CD4-positive, alpha-beta T cell treated with Interleukin-15 for 1 hour (primary cell): ENCODE measurements at regions not wholly inside any gene's neighbourhood (a gene's known extent, or its start where the extent isn't known, plus 50 kb on each side); places are given as distances from the start of the nearest gene placed in this dataset.

Experiments used
- DNase-seq: peaks from one replicate; pipeline ENCODE4 v3.0.0-alpha.2; 2020

DNA sequence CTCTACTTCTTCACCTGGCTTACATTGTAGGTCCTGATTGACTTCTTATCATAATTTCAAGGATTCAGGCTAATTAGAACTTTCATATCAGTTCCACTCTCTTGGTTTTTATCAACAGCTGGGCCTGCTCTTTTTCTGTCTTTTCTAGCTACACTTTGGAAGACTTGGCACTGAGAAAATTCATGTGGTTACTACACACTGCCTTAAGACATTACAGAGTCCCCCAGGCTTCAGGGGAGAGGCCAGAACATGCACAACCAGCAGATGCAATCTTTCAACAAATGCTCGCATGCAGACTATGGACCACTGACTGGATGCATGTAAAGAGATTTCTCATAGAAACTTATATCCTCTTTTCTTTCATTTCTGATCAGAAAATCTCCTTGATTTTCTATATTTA, 423.5 kb downstream of the TUSC7 start:
- no peak for DNase-seq

DNA sequence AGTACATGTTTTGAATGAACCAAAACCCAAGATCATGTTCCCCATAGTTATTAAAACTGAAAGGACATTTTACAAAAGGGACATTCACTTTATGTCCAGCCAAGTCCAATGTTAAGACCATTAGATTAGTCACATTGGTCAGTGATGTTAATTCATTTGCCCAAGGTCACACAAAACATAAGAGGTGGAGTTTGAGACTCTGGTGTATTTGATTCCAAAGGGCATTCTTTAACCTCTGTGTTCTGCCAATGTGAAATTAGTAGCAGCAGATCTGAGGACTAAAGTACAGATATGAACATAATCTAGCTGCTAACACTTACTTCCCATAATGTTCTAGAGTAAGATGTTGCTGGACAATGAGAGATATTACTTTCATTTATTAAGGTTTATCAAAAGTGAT, 425.6 kb downstream of the TUSC7 start:
- no peak for DNase-seq

GRCh38 chr3:117136003-117136402, 426.4 kb downstream of the TUSC7 start:
- no peak for DNase-seq

- no peak for DNase-seq
Observed at GRCh38 chr3:117137065-117137464, 427.5 kb downstream of the TUSC7 start.

- DNase-seq, result no peak
Observed at GRCh38 chr3:117139681-117140080, 430.1 kb downstream of the TUSC7 start.

DNA sequence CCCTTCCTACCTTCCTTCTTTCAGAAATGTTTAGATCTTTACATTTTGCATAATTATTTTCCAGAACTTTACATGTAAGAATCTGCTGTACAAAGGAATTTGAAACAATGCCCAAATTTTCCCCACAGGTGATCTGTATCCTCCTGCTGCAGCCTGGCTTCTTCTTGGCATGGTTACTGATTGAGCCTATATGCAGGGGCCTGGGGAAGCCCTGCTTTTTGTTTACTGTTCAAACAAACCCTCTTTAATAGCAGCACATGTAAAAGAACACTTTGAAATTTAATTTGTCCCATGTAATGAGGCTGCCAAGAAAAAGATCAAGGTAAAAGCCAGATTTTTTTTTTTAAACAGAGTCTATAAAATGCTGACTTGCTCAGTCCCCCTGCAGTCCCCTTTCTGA, 432.2 kb downstream of the TUSC7 start:
- DNase-seq, result no peak

GRCh38 chr3:117144853-117145252, 435.3 kb downstream of the TUSC7 start:
- no peak for DNase-seq

- DNase-seq, result no peak
Observed at GRCh38 chr3:117145677-117146076, 436.1 kb downstream of the TUSC7 start.

- DNase-seq, result no peak
Observed at GRCh38 chr3:117146571-117146970, 437.0 kb downstream of the TUSC7 start.

- DNase-seq, result no peak
Observed at GRCh38 chr3:117149584-117149983, 440.0 kb downstream of the TUSC7 start.

DNA sequence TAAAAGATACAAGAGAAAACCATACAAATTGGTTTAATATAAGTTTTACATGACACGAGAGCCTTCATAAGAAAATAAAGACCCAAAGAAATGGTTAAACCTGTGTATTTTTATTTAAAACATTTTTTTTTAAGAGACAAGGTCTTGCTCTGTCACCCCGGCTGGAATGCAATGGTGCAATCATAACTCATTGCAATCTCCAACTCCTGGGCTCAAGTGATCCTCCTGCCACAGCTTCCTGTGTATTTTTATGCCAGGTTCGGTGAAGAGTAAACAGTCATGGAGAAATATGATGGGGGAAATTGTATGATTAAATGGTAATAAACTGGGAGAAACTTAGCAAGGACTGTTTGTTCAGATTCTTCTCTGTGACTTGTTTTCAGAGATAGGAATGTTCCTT, 441.0 kb downstream of the TUSC7 start:
- DNase-seq, result no peak

DNA sequence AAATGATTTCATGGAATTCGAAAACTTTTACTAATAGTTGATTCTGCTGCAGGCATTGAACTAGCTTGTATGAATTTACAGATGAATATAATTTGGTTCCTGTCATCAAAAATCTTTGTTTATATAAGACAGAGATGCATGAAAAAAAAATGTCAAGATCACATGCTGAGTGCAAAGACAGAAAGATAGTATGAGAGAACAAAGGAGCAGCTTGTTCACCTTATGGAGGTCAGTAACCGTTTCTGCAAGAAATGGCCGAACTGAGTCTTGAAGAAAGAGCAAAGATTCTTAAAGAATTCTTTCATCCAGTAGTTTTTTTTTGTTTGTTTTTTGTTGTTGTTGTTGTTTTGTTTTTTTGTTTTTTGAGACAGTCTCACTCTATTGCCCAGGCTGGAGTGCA, 450.6 kb downstream of the TUSC7 start:
- DNase-seq, result no peak

GRCh38 chr3:117161816-117162215, 452.2 kb downstream of the TUSC7 start:
- DNase-seq, result no peak

DNA sequence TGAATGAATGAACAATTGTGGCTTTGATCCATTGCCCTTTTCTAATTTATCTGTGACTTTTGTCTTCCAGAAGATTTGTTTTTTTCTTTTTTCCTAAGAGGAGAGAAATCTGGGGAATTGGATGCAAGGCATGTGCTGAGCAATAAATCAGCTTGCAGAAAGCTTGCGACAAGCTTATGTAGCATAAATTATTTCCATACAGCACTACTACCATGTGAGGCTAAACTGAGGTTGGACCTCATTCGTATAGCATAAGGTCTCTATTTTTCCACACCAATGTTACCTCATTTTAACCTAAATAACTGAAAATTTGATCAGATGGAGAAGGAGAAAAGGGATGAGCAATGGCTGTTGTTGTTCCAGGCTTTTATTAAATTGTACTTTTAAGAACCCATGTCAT, 455.6 kb downstream of the TUSC7 start:
- DNase-seq, result no peak

DNA sequence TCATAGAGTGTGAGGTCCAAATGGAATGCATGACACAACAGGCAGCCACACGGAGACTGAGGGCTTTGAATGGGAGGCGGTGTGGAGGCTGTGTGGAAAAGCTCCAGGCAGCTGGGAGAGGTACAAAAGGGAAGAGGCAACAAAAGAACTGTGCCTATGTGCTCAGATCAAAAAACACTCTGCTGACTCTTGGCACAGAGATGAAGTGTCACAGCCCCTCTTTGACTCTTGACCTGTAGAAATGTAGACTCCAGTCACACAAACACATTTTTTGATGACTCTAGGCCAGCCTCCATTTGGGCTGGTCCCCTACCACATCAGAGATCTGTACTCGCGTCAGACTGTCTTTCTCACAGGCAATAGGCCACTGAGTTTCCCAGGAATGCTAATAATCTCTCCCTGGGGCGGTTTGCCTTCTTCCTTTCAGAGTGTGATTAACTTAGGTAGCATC, 456.0 kb downstream of the TUSC7 start:
- DNase-seq, result no peak

DNA sequence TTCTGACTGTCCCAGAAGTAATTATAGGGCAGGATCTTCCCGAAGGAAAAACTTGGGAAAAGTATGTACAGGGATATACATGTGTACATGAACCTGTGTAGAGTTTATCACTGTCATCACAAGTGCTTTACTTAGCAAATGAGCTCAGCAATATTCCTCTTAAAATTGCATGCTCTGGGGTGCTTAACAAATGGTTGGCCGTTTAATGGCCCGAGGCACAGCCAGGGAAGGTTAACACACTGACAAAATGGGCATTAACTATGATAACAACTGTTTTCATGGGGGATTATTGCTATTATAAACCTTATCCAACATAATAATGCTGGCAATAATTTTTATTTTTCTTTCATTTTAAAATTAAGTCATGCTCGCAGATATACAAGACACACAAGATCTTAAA, 459.3 kb downstream of the TUSC7 start:
- no peak for DNase-seq

GRCh38 chr3:117170094-117170493, 460.5 kb downstream of the TUSC7 start:
- DNase-seq, result no peak

DNA sequence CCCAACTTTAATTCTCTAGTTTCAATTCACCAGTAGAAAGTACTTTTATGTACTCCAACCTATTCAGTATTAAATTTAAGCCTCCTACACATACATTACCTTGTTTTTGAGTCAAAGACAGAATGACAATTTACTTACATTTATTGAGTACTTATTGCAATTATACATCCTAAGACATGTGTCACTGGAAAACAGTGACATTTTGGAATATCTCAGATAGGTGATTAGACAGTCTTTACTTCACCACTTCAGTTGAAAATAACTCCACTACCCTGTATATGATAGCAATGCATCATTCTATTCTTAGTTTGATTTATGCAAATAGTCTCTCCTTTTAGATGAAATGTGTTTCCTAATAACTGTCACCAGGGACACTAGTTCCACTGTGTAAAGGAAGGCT, 461.5 kb downstream of the TUSC7 start:
- DNase-seq, result no peak

DNA sequence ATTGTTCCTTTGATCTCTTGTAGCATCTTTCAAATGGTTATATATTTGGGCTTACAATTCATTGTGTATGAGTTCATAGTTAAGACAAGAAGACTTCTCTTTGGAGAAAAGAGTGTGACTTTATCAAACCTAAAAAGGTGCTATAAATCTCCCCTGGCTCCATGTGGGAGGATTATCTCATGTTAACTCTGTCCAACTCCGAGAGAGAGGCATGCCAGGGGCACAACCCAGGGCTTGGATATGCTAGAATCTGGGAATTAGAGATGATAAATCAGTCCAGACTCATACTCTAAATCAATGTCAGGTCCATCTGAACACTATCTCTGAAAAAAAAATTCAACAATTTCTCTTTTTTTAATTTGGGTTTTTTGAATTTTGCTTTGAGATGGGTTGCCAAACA, 462.8 kb downstream of the TUSC7 start:
- no peak for DNase-seq

GRCh38 chr3:117181222-117181621, 471.6 kb downstream of the TUSC7 start:
- DNase-seq, result no peak

GRCh38 chr3:117184574-117184973, 475.0 kb downstream of the TUSC7 start:
- no peak for DNase-seq

DNA sequence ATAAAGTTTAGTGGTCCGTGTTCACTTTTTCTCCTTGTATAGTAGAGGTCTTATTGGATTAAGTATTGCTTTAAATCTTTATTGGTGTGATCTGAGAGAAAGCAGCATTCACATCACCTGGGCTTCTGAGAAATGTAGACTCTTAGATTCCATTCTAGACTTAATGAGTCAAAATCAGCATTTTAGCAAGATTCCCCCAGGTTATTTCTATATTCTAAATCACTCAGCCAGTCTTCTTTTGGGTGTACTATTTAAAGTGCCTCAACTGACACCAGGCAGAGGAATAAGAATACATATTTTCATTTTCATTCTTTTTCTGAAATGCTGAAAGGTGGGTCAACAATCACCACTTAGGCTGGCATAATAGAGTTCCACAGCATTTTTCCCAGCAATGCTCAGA, 481.7 kb downstream of the TUSC7 start:
- DNase-seq, result no peak

GRCh38 chr3:117192888-117193287, 483.3 kb downstream of the TUSC7 start:
- DNase-seq, result no peak

- DNase-seq, result no peak
Observed at GRCh38 chr3:117193390-117193789, 483.8 kb downstream of the TUSC7 start.

DNA sequence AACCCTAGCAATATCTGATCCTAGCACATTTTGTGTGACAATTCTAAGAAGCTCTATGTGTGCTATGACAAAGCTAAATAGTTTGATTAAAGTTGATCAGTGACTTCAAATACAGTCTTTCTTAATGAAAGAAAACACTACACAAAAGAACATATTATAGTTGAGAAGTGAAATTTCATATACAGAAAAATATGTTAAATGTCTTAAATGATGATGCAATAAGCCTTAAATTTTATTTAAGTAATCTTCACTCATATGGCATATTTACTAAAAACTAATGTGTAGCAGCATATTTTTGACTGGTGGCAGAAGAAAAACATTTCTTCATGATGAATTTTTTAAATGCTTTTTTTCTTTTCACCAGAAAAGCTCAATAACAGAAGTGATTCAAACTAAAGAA, 485.5 kb downstream of the TUSC7 start:
- no peak for DNase-seq

DNA sequence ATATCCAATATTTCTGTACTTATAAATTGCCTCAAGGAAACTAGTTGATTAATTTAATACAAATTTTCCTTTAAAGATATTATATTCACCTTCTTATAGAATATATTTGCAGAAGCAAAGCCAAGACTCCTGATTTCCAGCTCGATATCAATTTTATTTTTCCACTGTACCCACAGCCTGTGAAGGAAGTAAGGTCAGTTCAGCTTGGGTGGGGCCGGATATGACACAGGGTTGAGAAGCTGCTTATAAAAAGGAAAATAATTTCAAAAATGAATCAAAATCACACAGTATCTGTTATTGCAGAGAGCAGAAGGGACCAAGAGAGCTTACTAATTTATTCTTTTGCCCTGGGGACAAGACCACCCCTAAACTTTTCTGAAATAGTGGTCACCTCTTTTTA, 491.4 kb downstream of the TUSC7 start:
- no peak for DNase-seq
